ENCODE measurements at regions not wholly inside any gene's neighbourhood (a gene's known extent, or its start where the extent isn't known, plus 50 kb on each side); places are given as distances from the start of the nearest gene placed in this dataset.

DNA sequence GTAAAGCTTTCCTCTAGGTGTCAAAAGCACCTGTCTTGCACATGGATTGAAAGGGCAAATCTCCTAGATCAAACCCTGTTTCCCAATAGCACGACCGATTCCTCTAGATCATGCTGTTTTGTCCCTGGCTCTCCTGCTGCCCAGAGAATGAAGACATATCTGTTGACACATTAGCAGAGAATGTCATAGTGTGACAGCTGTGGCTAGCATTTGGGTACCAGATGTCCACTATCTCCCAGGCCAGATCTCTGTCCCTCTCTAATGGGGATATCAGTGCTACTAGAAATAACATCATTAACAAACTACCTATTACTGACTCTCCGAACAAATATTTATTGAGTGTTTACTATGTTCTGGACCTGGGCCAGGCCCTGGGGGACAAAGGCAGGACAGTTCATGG, 72.4 kb upstream of the ISX start:
- no peaks in the 10 kb centered on the region for H3K9me3 ChIP-seq (ENCODE audit: low read length)
- no TSS peak for BruUV-seq (replicated peaks)
- TF ChIP-seq RBM22 (optimal IDR thresholded peaks at IDR 0.05; ENCODE audit: low read length) (no peak), FIP1L1 (IDR thresholded peaks at IDR 0.05; ENCODE audit: borderline replicate concordance, insufficient read depth, low read depth, low read length) (no peak), ZKSCAN8 (CRISPR knock-in tag; IDR thresholded peaks at IDR 0.05; ENCODE audit: borderline replicate concordance) (no peak), FOXA3 (CRISPR knock-in tag; IDR thresholded peaks at IDR 0.05) (no peak), HNF4A (CRISPR knock-in tag; IDR thresholded peaks at IDR 0.05) (no peak), ZNF777 (CRISPR knock-in tag; IDR thresholded peaks at IDR 0.05) (no peak), ZNF790 (CRISPR knock-in tag; IDR thresholded peaks at IDR 0.05; ENCODE audit: borderline replicate concordance) (no peak), AKAP8 (CRISPR knock-in tag; IDR thresholded peaks at IDR 0.05) (no peak), ZNF556 (CRISPR knock-in tag; IDR thresholded peaks at IDR 0.05; ENCODE audit: borderline replicate concordance) (no peak), NFKBIZ (CRISPR knock-in tag; IDR thresholded peaks at IDR 0.05) (no peak), THAP11 (CRISPR knock-in tag; IDR thresholded peaks at IDR 0.05) (no peak), GTF3A (CRISPR knock-in tag; conservative IDR thresholded peaks at IDR 0.05) (no peak), FOSL2 (CRISPR knock-in tag; IDR thresholded peaks at IDR 0.05) (no peak), CBX2 (IDR thresholded peaks at IDR 0.05; ENCODE audit: low read depth, low read length) (no peak), CBX2 (CRISPR knock-in tag; IDR thresholded peaks at IDR 0.05; ENCODE audit: low read depth) (no peak), ZNF761 (CRISPR knock-in tag; conservative IDR thresholded peaks at IDR 0.05) (no peak), KDM6A (CRISPR knock-in tag; IDR thresholded peaks at IDR 0.05; ENCODE audit: low read depth) (no peak), KLF13 (CRISPR knock-in tag; IDR thresholded peaks at IDR 0.05) (no peak)
- TF ChIP-seq, protein P1, sequence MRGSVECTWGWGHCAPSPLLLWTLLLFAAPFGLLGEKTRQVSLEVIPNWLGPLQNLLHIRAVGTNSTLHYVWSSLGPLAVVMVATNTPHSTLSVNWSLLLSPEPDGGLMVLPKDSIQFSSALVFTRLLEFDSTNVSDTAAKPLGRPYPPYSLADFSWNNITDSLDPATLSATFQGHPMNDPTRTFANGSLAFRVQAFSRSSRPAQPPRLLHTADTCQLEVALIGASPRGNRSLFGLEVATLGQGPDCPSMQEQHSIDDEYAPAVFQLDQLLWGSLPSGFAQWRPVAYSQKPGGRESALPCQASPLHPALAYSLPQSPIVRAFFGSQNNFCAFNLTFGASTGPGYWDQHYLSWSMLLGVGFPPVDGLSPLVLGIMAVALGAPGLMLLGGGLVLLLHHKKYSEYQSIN (CRISPR knock-in tag; IDR thresholded peaks at IDR 0.05; ENCODE audit: borderline replicate concordance) = no peak
- TF ChIP-seq, protein P2, sequence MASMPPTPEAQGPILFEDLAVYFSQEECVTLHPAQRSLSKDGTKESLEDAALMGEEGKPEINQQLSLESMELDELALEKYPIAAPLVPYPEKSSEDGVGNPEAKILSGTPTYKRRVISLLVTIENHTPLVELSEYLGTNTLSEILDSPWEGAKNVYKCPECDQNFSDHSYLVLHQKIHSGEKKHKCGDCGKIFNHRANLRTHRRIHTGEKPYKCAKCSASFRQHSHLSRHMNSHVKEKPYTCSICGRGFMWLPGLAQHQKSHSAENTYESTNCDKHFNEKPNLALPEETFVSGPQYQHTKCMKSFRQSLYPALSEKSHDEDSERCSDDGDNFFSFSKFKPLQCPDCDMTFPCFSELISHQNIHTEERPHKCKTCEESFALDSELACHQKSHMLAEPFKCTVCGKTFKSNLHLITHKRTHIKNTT (CRISPR knock-in tag; IDR thresholded peaks at IDR 0.05) = no peak
- no peak overlapping the region for H2AFZ ChIP-seq (ENCODE audit: low read length)
- H3K4me2 ChIP-seq (ENCODE audit: low read depth, low read length) = no peak overlapping the region
- H3K27ac ChIP-seq (ENCODE audit: extremely low read length, insufficient read depth, low read length) = no peak overlapping the region
- no peaks in the 10 kb centered on the region for H3K36me3 ChIP-seq (replicated peaks in 1 of 2; ENCODE audit: control insufficient read depth in 1 of 2, insufficient read depth in 2 of 2, low read length in 2 of 2)
- H4K20me1 ChIP-seq (ENCODE audit: insufficient read depth, low read length) = no peaks in the 10 kb centered on the region
- H3K4me1 ChIP-seq (ENCODE audit: insufficient read depth, low read length) = no peaks in the 10 kb centered on the region
- ChIA-PET POLR2A (no interaction called here), CTCF (ENCODE audit: low intra/inter-chr PET ratio, low total read pairs) (no interaction called here)
- in situ Hi-C loops (cut with HindIII; ENCODE audit: extremely low pct_ligation_motif_present, low pct_unique_long_range_greater_than_20kb) = loop anchor here (25.0 kb wide), 1 partner anchor 581 kb away; no protein-coding TSS in a partner anchor
- H3K9ac ChIP-seq (ENCODE audit: insufficient read depth, low read depth, low read length) = no peak overlapping the region
- H3K79me2 ChIP-seq (ENCODE audit: insufficient read depth, low read length) = no peaks in the 10 kb centered on the region
- intact Hi-C loops (cut with micrococcal nuclease; ENCODE audit: unreplicated experiment) = no loop called here
- DNase-seq (ENCODE audit: low spot score) = no peak
- H3K27me3 ChIP-seq (ENCODE audit: control insufficient read depth in 1 of 2, insufficient read depth in 2 of 2, low read length in 2 of 2) = no peaks in the 10 kb centered on the region
- 0% methylated on average over 3 of the region's 3 CpGs for WGBS (ENCODE audit: low lambda C conversion rate)
- no peak overlapping the region for H3K4me3 ChIP-seq (replicated peaks in 1 of 3; ENCODE audit: insufficient read depth in 1 of 3, low read depth in 2 of 3, low read length in 3 of 3)
- no peak for FAIRE-seq
- ATAC-seq = no peak

All from HepG2 (cell line).